Stomach smooth muscle (tissue), 2 donors: ENCODE measurements at regions not wholly inside any gene's neighbourhood (a gene's known extent, or its start where the extent isn't known, plus 50 kb on each side); places are given as distances from the start of the nearest gene placed in this dataset.

Experiments used
- H3K27ac ChIP-seq: one replicate; pipeline ENCODE4 v1.7.0; 2013; ENCODE audit warnings: mild to moderate bottlenecking, low read length, inconsistent platforms
- H3K27me3 ChIP-seq, 2 donors: one replicate each; pipeline ENCODE4 v1.7.0; 2013; ENCODE audit warnings: low read length in 2 of 2; ENCODE audit not compliant: insufficient read depth in 2 of 2, control insufficient read depth in 1 of 2
- H3K36me3 ChIP-seq, 2 donors: one replicate each; pipeline ENCODE4 v1.7.0; 2013; ENCODE audit warnings: low read length in 2 of 2; ENCODE audit not compliant: control insufficient read depth in 2 of 2, insufficient read depth in 2 of 2
- H3K4me1 ChIP-seq: one replicate; pipeline ENCODE4 v1.7.0; 2013; ENCODE audit warnings: low read length; ENCODE audit not compliant: control insufficient read depth, insufficient read depth
- H3K4me3 ChIP-seq, 2 donors: one replicate each; pipeline ENCODE4 v1.7.0; 2013; ENCODE audit warnings: low read length in 2 of 2
- H3K9ac ChIP-seq, 2 donors: one replicate each; pipeline ENCODE4 v1.7.0; 2013; ENCODE audit warnings: low read length in 2 of 2, mild to moderate bottlenecking in 1 of 2
- H3K9me3 ChIP-seq, 2 donors: one replicate each; pipeline ENCODE4 v1.7.0; 2013; ENCODE audit warnings: low read length in 2 of 2; ENCODE audit not compliant: control insufficient read depth in 2 of 2
- donor health status: healthy.
- donor health status: Pancreatic carcinoma.

GRCh38 chr3:72097053-72097452, 312.1 kb upstream of the PROK2 start:
- H3K27me3 ChIP-seq, result no peaks in the 10 kb centered on the region
- H3K4me1 ChIP-seq, result peaks cover 8% of the 10 kb centered on the region
- H3K9ac ChIP-seq, result no peak overlapping the region
- H3K36me3 ChIP-seq, result no peaks in the 10 kb centered on the region
- H3K9me3 ChIP-seq, result no peaks in the 10 kb centered on the region
- no peak overlapping the region for H3K27ac ChIP-seq
- H3K4me3 ChIP-seq, result no peak overlapping the region

DNA sequence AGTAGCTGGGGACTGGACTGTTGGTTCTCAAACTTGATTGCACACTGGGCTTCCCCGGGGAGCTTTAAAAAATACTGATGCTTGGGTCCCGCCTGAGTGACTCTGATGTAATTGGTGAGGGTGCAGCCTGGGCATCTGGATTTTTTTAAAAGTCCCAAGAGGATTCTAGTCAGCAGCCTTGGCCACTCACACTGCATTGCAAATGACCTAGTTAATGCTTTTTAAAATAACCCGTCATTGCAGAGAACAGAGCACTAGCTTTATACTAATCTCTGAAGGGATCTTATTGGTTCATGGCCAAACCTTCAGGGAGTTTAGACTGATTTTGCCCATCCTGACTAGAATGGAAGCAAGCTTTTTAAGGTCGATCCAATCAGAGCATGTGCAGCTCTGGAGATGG, 310.6 kb upstream of the PROK2 start:
- H3K27ac ChIP-seq, result no peak overlapping the region
- peaks cover 0 to 2% of the 10 kb centered on the region in 2 donors for H3K27me3 ChIP-seq
- H3K9me3 ChIP-seq, result no peaks in the 10 kb centered on the region
- no peak overlapping the region for H3K9ac ChIP-seq
- H3K36me3 ChIP-seq, result no peaks in the 10 kb centered on the region
- no peak overlapping the region for H3K4me3 ChIP-seq
- peaks cover under 1% of the 10 kb centered on the region for H3K4me1 ChIP-seq

DNA sequence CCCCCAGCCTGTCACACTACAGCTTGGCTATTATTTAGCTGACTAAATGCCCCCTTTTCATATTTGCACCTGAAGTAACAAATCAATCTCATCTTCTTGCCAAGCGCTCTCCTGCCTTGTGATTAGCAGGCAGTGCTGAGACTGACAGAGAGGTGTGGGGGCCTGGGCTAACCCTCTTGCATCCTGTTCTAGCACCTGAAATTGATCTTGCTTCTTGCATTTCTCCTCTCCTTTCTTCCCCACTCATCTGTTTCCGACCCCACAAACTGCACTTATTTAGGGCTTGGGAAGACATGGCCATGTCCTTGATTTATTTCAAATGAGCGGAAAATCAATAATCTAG, 309.0 kb upstream of the PROK2 start:
- no peak overlapping the region for H3K4me3 ChIP-seq
- no peak overlapping the region for H3K27ac ChIP-seq
- no peaks in the 10 kb centered on the region for H3K9me3 ChIP-seq
- peaks cover 0 to 2% of the 10 kb centered on the region in 2 donors for H3K27me3 ChIP-seq
- no peak overlapping the region for H3K9ac ChIP-seq
- no peaks in the 10 kb centered on the region for H3K4me1 ChIP-seq
- H3K36me3 ChIP-seq, result no peaks in the 10 kb centered on the region

DNA sequence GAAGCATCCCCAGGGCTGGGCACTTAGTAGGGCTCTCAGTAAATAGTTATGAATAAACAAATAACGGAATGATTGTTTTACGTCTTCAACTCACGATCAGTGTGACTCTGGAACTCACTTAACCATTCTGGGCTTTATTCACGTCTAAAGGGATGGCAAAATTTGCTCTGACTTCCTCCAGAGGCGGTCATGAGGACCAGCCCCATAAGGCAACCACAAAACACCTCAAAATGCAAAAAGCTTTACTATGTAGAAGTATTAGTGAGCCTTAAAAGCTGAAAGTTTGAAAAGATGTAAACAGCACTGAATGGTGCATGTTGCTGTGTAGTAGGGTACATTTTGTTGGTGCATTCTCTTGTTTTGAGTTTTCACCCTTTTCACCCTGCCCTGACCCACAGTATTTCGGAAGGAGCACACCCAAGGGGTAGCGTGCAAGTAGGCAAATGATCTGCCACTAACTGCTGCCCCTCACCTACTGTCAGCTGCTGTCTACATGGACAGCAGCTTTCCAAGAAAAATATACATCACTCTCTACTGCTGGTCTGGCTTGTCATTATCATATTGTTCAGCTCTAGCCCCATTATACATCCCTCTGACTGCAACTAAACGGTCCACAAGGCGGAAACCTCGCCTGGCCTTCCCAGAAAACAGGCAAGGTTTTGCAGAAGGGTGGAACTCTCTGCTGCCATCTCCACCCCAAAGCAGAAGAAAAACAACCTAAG, 308.5 kb upstream of the PROK2 start:
- no peak overlapping the region for H3K27ac ChIP-seq
- peaks cover 0 to 2% of the 10 kb centered on the region in 2 donors for H3K27me3 ChIP-seq
- no peaks in the 10 kb centered on the region for H3K9me3 ChIP-seq
- H3K36me3 ChIP-seq, result no peaks in the 10 kb centered on the region
- H3K4me3 ChIP-seq, result no peak overlapping the region
- no peak overlapping the region for H3K9ac ChIP-seq
- H3K4me1 ChIP-seq, result no peaks in the 10 kb centered on the region

DNA sequence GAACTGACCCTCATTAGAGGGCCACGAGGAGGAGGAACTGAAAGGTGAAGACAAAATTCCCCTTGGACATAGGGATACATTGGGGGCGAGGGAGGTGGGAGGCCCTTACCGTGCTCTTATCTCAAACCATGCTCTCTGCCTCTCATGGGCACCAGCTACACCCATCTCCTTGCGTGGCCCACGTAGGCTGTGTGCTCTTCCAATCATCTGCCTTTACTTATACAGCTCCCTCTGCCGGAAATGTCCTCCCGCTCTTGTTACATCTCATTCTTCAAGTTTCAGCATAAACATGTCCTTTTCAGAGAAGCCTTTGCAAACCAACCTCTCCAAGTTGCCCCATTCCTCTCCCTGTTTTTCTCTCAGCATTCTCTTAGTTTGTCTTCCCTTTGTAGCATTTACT, 307.8 kb upstream of the PROK2 start:
- Histone ChIP-seq H3K36me3 (no peaks in the 10 kb centered on the region), H3K27ac (no peak overlapping the region), H3K9ac (no peak overlapping the region), H3K4me3 (no peak overlapping the region), H3K27me3 (peaks cover 0 to 2% of the 10 kb centered on the region in 2 donors), H3K4me1 (no peaks in the 10 kb centered on the region), H3K9me3 (no peaks in the 10 kb centered on the region)

DNA sequence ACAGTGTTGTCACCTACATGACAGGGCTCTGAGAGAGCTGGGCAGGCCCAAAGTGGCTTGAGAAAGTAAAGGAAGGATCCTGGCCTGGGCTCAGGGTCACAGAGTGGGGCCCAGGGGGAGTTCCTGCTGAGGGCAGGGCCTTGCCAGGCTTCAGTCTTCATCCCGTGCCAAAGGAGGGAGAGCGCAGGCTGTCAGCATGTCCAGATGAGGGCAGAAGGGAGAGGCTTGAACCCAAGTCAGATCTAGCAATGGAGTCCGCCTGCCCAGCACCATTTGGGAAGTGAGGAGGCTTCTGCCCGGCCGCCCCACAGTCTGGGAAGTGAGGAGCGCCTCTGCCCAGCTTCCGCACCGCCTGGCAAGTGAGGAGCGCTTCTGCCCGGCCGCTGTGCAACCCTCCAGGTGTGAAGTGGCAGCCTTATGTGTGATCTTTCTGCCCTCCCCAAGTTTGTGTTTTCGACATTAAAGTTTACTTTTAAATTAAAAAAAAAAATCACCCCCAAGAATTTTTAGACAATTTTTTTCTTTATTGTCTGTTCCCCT, 303.6 kb upstream of the PROK2 start:
- no peak overlapping the region for H3K4me3 ChIP-seq
- H3K27ac ChIP-seq, result no peak overlapping the region
- H3K36me3 ChIP-seq, result no peaks in the 10 kb centered on the region
- no peak overlapping the region for H3K9ac ChIP-seq
- H3K27me3 ChIP-seq, result peaks cover 0 to 2% of the 10 kb centered on the region in 2 donors
- H3K9me3 ChIP-seq, result no peaks in the 10 kb centered on the region
- no peaks in the 10 kb centered on the region for H3K4me1 ChIP-seq

- Histone ChIP-seq H3K36me3 (no peaks in the 10 kb centered on the region), H3K4me1 (peaks cover 6% of the 10 kb centered on the region), H3K27ac (no peak overlapping the region), H3K27me3 (peaks cover 0 to 2% of the 10 kb centered on the region in 2 donors), H3K4me3 (no peak overlapping the region), H3K9me3 (no peaks in the 10 kb centered on the region), H3K9ac (no peak overlapping the region)
Observed at GRCh38 chr3:72087420-72087819, 302.5 kb upstream of the PROK2 start.

DNA sequence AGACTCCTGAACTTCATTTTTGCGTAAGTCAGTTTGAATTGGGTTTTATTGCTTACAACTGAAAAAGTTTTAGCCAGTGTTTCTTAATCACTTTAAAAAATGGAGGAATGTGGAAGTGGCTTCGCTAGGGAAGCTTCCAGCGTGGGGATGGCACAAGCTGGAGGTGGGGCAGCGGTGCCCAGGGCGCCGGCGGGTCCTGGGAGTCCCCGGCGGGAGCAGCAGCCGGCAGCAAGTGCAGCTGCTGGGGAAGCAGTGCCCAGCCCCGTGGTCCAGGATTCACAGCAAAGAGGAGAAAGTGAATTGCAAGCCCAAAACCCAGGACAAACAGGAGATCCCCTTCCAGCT, 301.8 kb upstream of the PROK2 start:
- Histone ChIP-seq H3K4me1 (peaks cover 8% of the 10 kb centered on the region), H3K27me3 (no peaks in the 10 kb centered on the region), H3K4me3 (no peak overlapping the region), H3K27ac (no peak overlapping the region), H3K9ac (no peak overlapping the region), H3K9me3 (no peaks in the 10 kb centered on the region), H3K36me3 (no peaks in the 10 kb centered on the region)

GRCh38 chr3:72086042-72086742, 301.2 kb upstream of the PROK2 start:
- Histone ChIP-seq H3K4me1 (peaks cover 8% of the 10 kb centered on the region), H3K27me3 (no peaks in the 10 kb centered on the region), H3K36me3 (no peaks in the 10 kb centered on the region), H3K9ac (no peak overlapping the region), H3K27ac (no peak overlapping the region), H3K4me3 (no peak overlapping the region), H3K9me3 (no peaks in the 10 kb centered on the region)

DNA sequence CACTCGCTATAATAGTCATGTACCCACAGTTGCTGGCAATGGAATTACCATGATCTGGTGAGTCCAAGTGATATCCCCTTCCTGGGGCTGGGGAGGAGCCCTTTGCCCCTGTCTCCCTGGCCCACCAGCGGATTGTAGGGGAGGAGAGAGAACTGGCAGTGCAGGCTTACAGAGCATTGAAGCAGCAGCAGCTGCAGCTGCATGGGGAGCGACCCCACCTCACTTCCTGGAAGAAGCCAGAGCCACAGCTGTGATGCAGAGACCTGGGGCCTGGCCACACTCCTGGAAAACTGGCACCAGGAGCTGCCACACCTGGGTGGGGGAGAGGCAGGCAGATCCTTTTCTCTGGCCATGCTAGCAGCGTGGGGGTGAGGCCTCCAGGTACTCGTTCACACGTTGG, 300.1 kb upstream of the PROK2 start:
- Histone ChIP-seq H3K36me3 (no peaks in the 10 kb centered on the region), H3K4me3 (no peak overlapping the region), H3K27ac (no peak overlapping the region), H3K27me3 (no peaks in the 10 kb centered on the region), H3K4me1 (peaks cover 8% of the 10 kb centered on the region), H3K9ac (no peak overlapping the region), H3K9me3 (no peaks in the 10 kb centered on the region)
